Hematopoietic multipotent progenitor cell treated with erythropoietin and hydrocortisone succinate and interleukin-3 and kit ligand, for 17 days (in vitro differentiated cells): ENCODE measurements at regions not wholly inside any gene's neighbourhood (a gene's known extent, or its start where the extent isn't known, plus 50 kb on each side); places are given as distances from the start of the nearest gene placed in this dataset.
A peak's percentile ranks its signal among the peaks of the same experiment; 100 is the strongest.
"Not testable (repeated sequence)": the region's sequence is repeated elsewhere in the genome, so short reads cannot be mapped to it uniquely, and the experiment has no call there.

Source experiments
- DNase-seq: peaks from one replicate; pipeline ENCODE4 v3.0.0-alpha.2; 2015; ENCODE audit warnings: low spot score

GRCh38 chr9:15113288-15113687 lies 193.7 kb downstream of the TTC39B start:
- no peak for DNase-seq

- DNase-seq, result no peak
Observed at GRCh38 chr9:15111071-15111470, 195.9 kb downstream of the TTC39B start.

- DNase-seq, result peak; percentile 22
Observed at GRCh38 chr9:15104826-15105420, 194.7 kb upstream of the FREM1 start.

- DNase-seq, result no peak
Observed at GRCh38 chr9:15103290-15103689, 193.1 kb upstream of the FREM1 start.

GRCh38 chr9:15101095-15101494 lies 190.9 kb upstream of the FREM1 start:
- no peak for DNase-seq

- no peak for DNase-seq
Observed at GRCh38 chr9:15100571-15100970, 190.3 kb upstream of the FREM1 start.

- no peak for DNase-seq
Observed at GRCh38 chr9:15096972-15097371, 186.7 kb upstream of the FREM1 start.

- no peak for DNase-seq
Observed at GRCh38 chr9:15086778-15087324, 176.6 kb upstream of the FREM1 start.

GRCh38 chr9:15086156-15086763 lies 176.0 kb upstream of the FREM1 start:
- no peak for DNase-seq

- no peak for DNase-seq
Observed at GRCh38 chr9:15081021-15081753, 171.0 kb upstream of the FREM1 start.

GRCh38 chr9:15080401-15080800 lies 170.2 kb upstream of the FREM1 start:
- DNase-seq, result no peak

GRCh38 chr9:15079989-15080388 lies 169.8 kb upstream of the FREM1 start:
- DNase-seq, result no peak

- no peak for DNase-seq
Observed at GRCh38 chr9:15077946-15078729, 167.9 kb upstream of the FREM1 start.

- DNase-seq, result no peak
Observed at GRCh38 chr9:15073620-15074019, 163.4 kb upstream of the FREM1 start.

- no peak for DNase-seq
Observed at GRCh38 chr9:15070716-15071115, 160.5 kb upstream of the FREM1 start.

GRCh38 chr9:15069106-15069505 lies 158.9 kb upstream of the FREM1 start:
- DNase-seq, result no peak

GRCh38 chr9:15068261-15068660 lies 158.0 kb upstream of the FREM1 start:
- DNase-seq, result no peak

- DNase-seq, result no peak
Observed at GRCh38 chr9:15059003-15059402, 148.8 kb upstream of the FREM1 start.

- DNase-seq, result no peak
Observed at GRCh38 chr9:15058236-15058635, 148.0 kb upstream of the FREM1 start.

GRCh38 chr9:15055284-15055683 lies 145.1 kb upstream of the FREM1 start:
- DNase-seq, result not testable (repeated sequence)

GRCh38 chr9:15048772-15049171 lies 138.5 kb upstream of the FREM1 start:
- no peak for DNase-seq

GRCh38 chr9:15047028-15047551 lies 136.9 kb upstream of the FREM1 start:
- no peak for DNase-seq
